Muscle layer of colon (tissue), 2 donors: ENCODE measurements at regions not wholly inside any gene's neighbourhood (a gene's known extent, or its start where the extent isn't known, plus 50 kb on each side); places are given as distances from the start of the nearest gene placed in this dataset.
"Not testable (repeated sequence)": the region's sequence is repeated elsewhere in the genome, so short reads cannot be mapped to it uniquely, and the experiment has no call there.

Experiments
- H3K27ac ChIP-seq: one replicate; pipeline ENCODE4 v1.7.0; 2013; ENCODE audit warnings: low read depth, mild to moderate bottlenecking, low read length, moderate library complexity
- H3K27me3 ChIP-seq, 2 donors: one replicate each; pipeline ENCODE4 v1.7.0; 2013; ENCODE audit warnings: low read length in 2 of 2, mild to moderate bottlenecking in 2 of 2; ENCODE audit not compliant: insufficient read depth in 2 of 2, control insufficient read depth in 1 of 2
- H3K36me3 ChIP-seq: one replicate; pipeline ENCODE4 v1.7.0; 2013; ENCODE audit warnings: mild to moderate bottlenecking, low read length; ENCODE audit not compliant: insufficient read depth
- H3K4me1 ChIP-seq: one replicate; pipeline ENCODE4 v1.7.0; 2013; ENCODE audit warnings: mild to moderate bottlenecking, low read length; ENCODE audit not compliant: insufficient read depth
- H3K4me3 ChIP-seq, 2 donors: one replicate each; pipeline ENCODE4 v1.7.0; 2013; ENCODE audit warnings: low read length in 2 of 2, low read depth in 1 of 2, mild to moderate bottlenecking in 1 of 2, moderate library complexity in 1 of 2
- H3K9ac ChIP-seq: one replicate; pipeline ENCODE4 v1.7.0; 2013; ENCODE audit warnings: low read length
- H3K9me3 ChIP-seq: one replicate; pipeline ENCODE4 v1.7.0; 2013; ENCODE audit warnings: mild to moderate bottlenecking, low read length
- donor health status: abdominal sarcoma.
- donor health status: Adenocarcinoma of cecum.

DNA sequence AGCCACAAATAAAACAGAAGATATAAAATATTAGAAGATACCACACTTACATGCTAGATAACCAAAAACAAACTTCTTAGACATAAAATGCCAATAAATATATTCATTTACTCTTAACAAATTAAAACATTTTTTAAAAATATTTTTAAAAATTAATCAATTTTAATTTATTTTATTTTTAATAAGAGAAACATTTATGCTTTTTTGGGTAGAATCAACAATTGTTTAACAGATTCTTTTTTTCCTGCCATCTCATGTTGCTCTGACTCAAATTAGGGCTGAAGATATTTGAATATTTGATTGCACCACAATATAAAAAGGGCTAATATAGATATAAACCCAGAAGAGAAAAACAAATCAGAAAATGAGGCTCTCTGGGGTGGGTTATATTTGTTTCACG is 172.6 kb downstream of the GOLGA6L6 start:
- H3K4me1 ChIP-seq = no peaks in the 10 kb centered on the region
- no peak overlapping the region for H3K9ac ChIP-seq

DNA sequence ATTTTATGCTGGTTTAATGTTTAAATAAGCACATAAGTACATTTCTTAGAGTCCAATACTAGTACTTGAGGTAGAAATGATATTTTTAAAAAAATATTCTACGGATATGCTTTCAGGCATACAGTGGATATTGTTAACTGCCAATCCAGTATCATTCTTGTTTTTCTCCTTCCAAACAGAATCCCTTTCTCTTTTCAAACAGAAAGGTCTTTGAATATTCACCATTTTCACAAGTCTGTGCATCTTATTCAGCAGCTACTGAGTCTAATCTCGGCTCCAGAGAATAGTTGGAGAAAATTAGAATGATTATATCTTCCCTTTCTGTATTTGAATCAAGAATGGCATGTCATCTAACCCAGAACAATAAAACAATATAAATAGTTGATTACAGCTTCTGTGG is 174.5 kb downstream of the GOLGA6L6 start:
- Histone ChIP-seq H3K4me3 (no peak overlapping the region), H3K27me3 (no peaks in the 10 kb centered on the region), H3K9me3 (no peaks in the 10 kb centered on the region), H3K9ac (no peak overlapping the region), H3K27ac (no peak overlapping the region), H3K36me3 (no peaks in the 10 kb centered on the region), H3K4me1 (no peaks in the 10 kb centered on the region)

More for the DNA sequence above, 172.6 kb downstream of the GOLGA6L6 start:
- no peaks in the 10 kb centered on the region for H3K36me3 ChIP-seq
- no peaks in the 10 kb centered on the region for H3K27me3 ChIP-seq
- no peak overlapping the region for H3K4me3 ChIP-seq
- no peaks in the 10 kb centered on the region for H3K9me3 ChIP-seq
- H3K27ac ChIP-seq = no peak overlapping the region

DNA sequence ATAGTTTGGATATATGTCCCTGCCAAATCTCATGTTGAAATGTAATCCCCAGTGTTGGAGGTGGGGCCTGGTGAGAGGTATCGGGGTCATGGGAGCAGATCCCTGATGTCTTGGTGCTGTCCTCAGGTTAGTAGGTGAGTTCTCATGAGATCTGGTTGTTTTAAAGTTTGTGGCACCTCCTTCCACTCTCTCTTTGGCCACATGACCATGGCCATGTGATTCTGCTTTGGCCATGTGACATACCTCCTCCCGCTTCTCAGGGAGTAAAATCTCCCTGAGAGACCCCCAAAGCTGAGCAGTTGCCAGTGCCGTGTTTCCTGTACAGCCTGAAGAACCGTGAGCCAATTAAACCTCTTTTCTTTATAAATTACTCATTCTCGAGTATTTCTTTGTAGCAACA is 178.0 kb downstream of the GOLGA6L6 start:
- not testable (repeated sequence) for H3K36me3 ChIP-seq, H3K4me1 ChIP-seq, H3K27ac ChIP-seq, H3K9me3 ChIP-seq, H3K4me3 ChIP-seq, H3K9ac ChIP-seq, H3K27me3 ChIP-seq

GRCh38 chr15:20361091-20361490 is 180.5 kb downstream of the GOLGA6L6 start:
- Histone ChIP-seq H3K9me3 (no peaks in the 10 kb centered on the region), H3K4me1 (no peaks in the 10 kb centered on the region), H3K4me3 (no peak overlapping the region), H3K9ac (no peak overlapping the region), H3K27me3 (no peaks in the 10 kb centered on the region), H3K27ac (no peak overlapping the region), H3K36me3 (no peaks in the 10 kb centered on the region)

GRCh38 chr15:20358779-20359414 is 182.7 kb downstream of the GOLGA6L6 start:
- no peaks in the 10 kb centered on the region for H3K36me3 ChIP-seq

GRCh38 chr15:20358066-20358778 is 183.4 kb downstream of the GOLGA6L6 start:
- H3K36me3 ChIP-seq = no peaks in the 10 kb centered on the region
- no peak overlapping the region for H3K9ac ChIP-seq

More at GRCh38 chr15:20358779-20359414, 182.7 kb downstream of the GOLGA6L6 start:
- H3K27me3 ChIP-seq = no peaks in the 10 kb centered on the region
- H3K27ac ChIP-seq = no peak overlapping the region
- H3K9me3 ChIP-seq = no peaks in the 10 kb centered on the region
- no peak overlapping the region for H3K4me3 ChIP-seq
- no peak overlapping the region for H3K9ac ChIP-seq
- H3K4me1 ChIP-seq = no peaks in the 10 kb centered on the region

DNA sequence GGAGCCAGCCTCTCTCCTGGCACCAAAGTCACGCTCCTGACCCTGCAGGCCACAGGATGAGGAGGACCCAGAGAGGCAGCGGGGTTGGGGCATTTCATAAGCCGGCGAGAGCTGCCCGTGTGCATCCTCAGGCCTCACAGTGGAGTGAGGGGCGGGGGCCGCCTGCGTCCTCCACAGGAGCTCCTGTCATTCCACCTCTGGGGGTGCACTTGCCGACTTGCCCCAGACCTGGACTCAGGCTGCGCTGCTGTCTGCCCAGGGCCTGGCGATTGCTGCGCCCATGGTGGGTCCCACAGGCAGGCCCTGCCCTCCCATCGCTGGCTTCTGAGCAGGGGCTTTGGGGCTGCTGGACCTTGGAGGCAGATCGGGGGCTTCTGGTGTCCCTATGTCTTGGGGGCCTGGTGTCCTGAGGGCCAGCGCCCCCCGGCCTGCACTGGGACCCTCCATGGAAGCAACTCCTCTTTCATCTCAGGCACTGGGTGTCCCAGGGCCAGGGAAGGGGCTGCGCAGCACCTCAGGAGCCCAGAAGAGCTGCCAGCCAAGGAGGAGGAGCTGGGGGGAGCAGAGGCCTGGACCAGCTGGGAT is 184.0 kb downstream of the GOLGA6L6 start:
- no peaks in the 10 kb centered on the region for H3K27me3 ChIP-seq
- no peak overlapping the region for H3K27ac ChIP-seq
- no peak overlapping the region for H3K9ac ChIP-seq
- no peak overlapping the region for H3K4me3 ChIP-seq
- H3K4me1 ChIP-seq = no peaks in the 10 kb centered on the region
- H3K9me3 ChIP-seq = no peaks in the 10 kb centered on the region
- H3K36me3 ChIP-seq = no peaks in the 10 kb centered on the region

More at GRCh38 chr15:20358066-20358778, 183.4 kb downstream of the GOLGA6L6 start:
- Histone ChIP-seq H3K27me3 (no peaks in the 10 kb centered on the region), H3K27ac (no peak overlapping the region), H3K9me3 (no peaks in the 10 kb centered on the region), H3K4me1 (no peaks in the 10 kb centered on the region), H3K4me3 (no peak overlapping the region)

- no peak overlapping the region for H3K27ac ChIP-seq
- no peaks in the 10 kb centered on the region for H3K4me1 ChIP-seq
- no peaks in the 10 kb centered on the region for H3K9me3 ChIP-seq
- H3K36me3 ChIP-seq = no peaks in the 10 kb centered on the region
- H3K27me3 ChIP-seq = no peaks in the 10 kb centered on the region
- no peak overlapping the region for H3K9ac ChIP-seq
- H3K4me3 ChIP-seq = no peak overlapping the region
Observed at GRCh38 chr15:20356911-20357480, 184.6 kb downstream of the GOLGA6L6 start.

DNA sequence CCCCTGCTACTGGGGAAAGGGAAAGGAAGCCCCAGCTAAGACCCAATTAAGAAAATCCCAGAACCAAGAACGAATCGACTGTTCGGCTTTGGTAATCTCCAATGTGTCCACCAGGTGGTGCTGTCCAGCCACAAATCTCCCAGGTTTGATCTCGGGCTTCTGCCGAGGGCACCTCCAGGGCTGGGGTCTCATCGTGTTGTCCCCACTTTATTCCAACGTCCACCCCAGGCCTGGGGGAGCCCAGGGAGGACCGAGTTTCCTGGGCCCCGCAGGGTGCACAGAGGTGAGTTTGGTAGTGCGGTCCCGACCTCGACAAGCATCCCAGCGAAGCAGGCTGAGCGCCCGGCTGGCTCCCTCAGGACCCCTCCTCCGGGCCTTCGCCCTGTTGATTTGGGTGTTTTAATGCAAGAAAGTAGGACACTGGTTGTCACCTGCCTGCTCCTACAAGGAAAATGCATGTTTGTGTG is 185.1 kb downstream of the GOLGA6L6 start:
- H3K36me3 ChIP-seq = no peaks in the 10 kb centered on the region
- no peaks in the 10 kb centered on the region for H3K9me3 ChIP-seq
- H3K4me3 ChIP-seq = no peak overlapping the region
- no peak overlapping the region for H3K27ac ChIP-seq
- H3K4me1 ChIP-seq = no peaks in the 10 kb centered on the region
- no peaks in the 10 kb centered on the region for H3K27me3 ChIP-seq
- no peak overlapping the region for H3K9ac ChIP-seq

DNA sequence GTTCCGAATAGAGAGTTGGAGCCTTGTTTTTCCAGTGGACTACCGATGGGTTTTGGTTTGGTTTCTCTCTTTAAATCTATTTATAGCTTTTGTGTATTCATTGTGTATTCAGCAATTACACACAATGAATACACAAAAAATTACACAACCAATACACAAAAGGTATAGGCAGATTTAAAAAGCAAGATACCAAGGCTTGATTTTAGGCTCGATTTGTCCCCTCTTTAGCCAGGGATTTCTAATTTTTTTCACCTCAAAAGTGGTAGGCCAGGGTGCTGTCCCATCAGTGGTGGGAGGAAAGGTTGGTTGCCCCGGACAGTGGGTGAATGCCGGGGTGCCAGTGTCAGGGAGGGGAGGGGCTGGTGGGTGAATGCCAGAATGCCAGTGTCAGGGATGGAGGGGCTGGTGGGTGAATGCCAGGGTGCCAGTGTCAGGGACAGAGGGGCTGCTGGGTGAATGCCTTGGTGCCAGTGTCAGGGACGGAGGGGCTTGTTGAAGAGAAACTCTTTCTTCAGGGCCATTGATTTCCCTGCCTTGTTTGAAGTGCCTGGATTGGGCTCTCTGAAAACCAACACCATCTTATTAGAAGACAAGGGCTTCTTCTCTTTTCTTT is 186.2 kb downstream of the GOLGA6L6 start:
- no peak overlapping the region for H3K9ac ChIP-seq
- H3K4me1 ChIP-seq = no peaks in the 10 kb centered on the region
- no peak overlapping the region for H3K27ac ChIP-seq
- no peaks in the 10 kb centered on the region for H3K36me3 ChIP-seq
- no peak overlapping the region for H3K4me3 ChIP-seq
- H3K9me3 ChIP-seq = no peaks in the 10 kb centered on the region
- H3K27me3 ChIP-seq = no peaks in the 10 kb centered on the region

DNA sequence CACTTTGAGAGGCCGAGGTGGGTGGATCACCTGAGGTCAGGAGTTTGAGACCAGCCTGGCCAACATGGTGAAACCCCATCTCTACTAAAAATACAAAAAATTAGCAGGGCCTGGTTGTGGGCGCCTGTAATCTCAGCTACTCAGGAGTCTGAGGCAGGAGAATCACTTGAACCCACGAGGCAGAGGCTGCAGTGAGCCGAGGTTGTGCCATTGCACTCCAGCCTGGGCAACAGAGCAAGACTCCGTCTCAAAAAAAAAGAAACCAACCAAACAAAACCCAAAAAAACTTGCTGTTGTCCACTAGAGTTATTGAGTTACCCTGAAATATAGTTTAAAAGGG is 186.7 kb downstream of the GOLGA6L6 start:
- H3K36me3 ChIP-seq, H3K27ac ChIP-seq, H3K9ac ChIP-seq, H3K27me3 ChIP-seq, H3K9me3 ChIP-seq, H3K4me3 ChIP-seq, H3K4me1 ChIP-seq: not testable (repeated sequence)
